ENCODE measurements at regions not wholly inside any gene's neighbourhood (a gene's known extent, or its start where the extent isn't known, plus 50 kb on each side); places are given as distances from the start of the nearest gene placed in this dataset.

- TF ChIP-seq CTCF (conservative IDR thresholded peaks at IDR 0.05; ENCODE audit: low read length) (no peak), EZH2phosphoT487 (IDR thresholded peaks at IDR 0.05; ENCODE audit: borderline replicate concordance) (no peak)
These were observed 191.3 kb upstream of the ARG1 start for GRCh38 chr6:131381709-131382093.

Measured in Loucy (cell line).